Peyer's patch (tissue), 4 donors: ENCODE measurements at regions not wholly inside any gene's neighbourhood (a gene's known extent, or its start where the extent isn't known, plus 50 kb on each side); places are given as distances from the start of the nearest gene placed in this dataset.

Experiments
- DNase-seq, 3 donors: peaks; one replicate each; pipeline ENCODE4 v3.0.0-alpha.2; 2017 to 2019
- H3K27ac ChIP-seq, 4 donors: fragments of 200-600 bp; sonication (generic); one replicate each; pipeline ENCODE4 v1.5.1; 2016 to 2019
- H3K27me3 ChIP-seq, 2 donors: fragments of 200-600 bp; sonication (generic); one replicate each; pipeline ENCODE4 v1.5.1; 2019
- H3K36me3 ChIP-seq, 3 donors: fragments of 200-600 bp; sonication (generic); one replicate each; pipeline ENCODE4 v1.5.1; 2016 to 2019
- H3K4me1 ChIP-seq, 4 donors: fragments of 200-600 bp; sonication (generic); one replicate each; pipeline ENCODE4 v1.5.1; 2016 to 2019
- H3K4me3 ChIP-seq, 4 donors: fragments of 200-600 bp; sonication (generic); 1 replicate in 3 of 4; 2 replicates in 1 of 4; pipeline ENCODE4 v1.5.1; 2016 to 2019; ENCODE audit warnings: mild to moderate bottlenecking in 1 of 4
- H3K9me3 ChIP-seq, 4 donors: fragments of 200-600 bp; sonication (generic); one replicate each; pipeline ENCODE4 v1.5.1; 2016 to 2019; ENCODE audit warnings: mild to moderate bottlenecking in 1 of 4
- POLR2A ChIP-seq, 2 donors: fragments of 450-650 bp; IDR thresholded peaks; one replicate each; pipeline ENCODE4 v1.5.1; 2017; ENCODE audit warnings: antibody characterized with exemption in 2 of 2, mild to moderate bottlenecking in 2 of 2, moderate library complexity in 2 of 2
- TF ChIP-seq, protein P1 (sequence below), 6 experiments: fragments of 450-650 bp in 4 of 6; fragments of 200-600 bp in 2 of 6; sonication (generic) in 1 of 6; IDR thresholded peaks; one replicate each; pipeline ENCODE4 v1.5.1; 2017 to 2019; ENCODE audit warnings: antibody characterized with exemption in 6 of 6, mild to moderate bottlenecking in 3 of 6, moderate library complexity in 1 of 6

DNA sequence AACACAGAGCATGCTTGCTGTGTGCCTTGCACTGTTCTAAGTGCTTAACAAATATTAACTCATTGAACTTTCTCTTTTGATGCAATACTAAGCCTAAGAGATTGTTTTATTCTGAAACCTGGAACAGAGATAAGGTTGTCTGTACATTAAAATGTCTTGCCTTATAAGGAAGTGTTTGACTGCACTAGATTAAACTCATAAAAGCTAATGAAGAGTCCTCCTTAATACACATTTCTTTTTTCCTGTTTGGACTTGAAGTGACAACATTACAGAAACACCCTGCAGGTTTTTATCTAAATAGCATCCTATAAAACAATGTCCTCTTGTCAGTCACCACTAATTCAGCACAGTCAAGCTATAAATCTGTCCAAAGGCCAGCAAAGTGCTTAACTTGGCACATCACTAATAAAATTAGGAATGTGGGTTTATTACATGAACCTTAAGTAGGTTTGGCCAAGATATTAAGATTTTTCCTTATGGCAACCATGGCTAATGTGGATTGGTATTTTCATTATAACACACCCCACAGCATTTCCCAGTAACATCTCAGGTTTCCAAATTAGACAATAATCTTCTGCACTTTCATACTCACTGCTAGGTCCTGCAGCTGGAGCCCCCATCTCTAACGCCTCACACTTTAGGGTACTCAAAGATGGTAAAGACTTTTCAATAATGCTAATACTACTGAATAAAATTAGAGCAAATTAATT is 389.7 kb downstream of the LMO4 start:
- H3K27me3 ChIP-seq = no peaks in the 10 kb centered on the region
- H3K9me3 ChIP-seq = no peaks in the 10 kb centered on the region
- TF ChIP-seq POLR2A (IDR thresholded peaks at IDR 0.05) = no peak
- TF ChIP-seq, protein P1, sequence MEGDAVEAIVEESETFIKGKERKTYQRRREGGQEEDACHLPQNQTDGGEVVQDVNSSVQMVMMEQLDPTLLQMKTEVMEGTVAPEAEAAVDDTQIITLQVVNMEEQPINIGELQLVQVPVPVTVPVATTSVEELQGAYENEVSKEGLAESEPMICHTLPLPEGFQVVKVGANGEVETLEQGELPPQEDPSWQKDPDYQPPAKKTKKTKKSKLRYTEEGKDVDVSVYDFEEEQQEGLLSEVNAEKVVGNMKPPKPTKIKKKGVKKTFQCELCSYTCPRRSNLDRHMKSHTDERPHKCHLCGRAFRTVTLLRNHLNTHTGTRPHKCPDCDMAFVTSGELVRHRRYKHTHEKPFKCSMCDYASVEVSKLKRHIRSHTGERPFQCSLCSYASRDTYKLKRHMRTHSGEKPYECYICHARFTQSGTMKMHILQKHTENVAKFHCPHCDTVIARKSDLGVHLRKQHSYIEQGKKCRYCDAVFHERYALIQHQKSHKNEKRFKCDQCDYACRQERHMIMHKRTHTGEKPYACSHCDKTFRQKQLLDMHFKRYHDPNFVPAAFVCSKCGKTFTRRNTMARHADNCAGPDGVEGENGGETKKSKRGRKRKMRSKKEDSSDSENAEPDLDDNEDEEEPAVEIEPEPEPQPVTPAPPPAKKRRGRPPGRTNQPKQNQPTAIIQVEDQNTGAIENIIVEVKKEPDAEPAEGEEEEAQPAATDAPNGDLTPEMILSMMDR (IDR thresholded peaks at IDR 0.05) = peak in 3 of 6 experiments; percentile 56 to 59 (median 57)
- DNase-seq = no peak
- H3K36me3 ChIP-seq = no peaks in the 10 kb centered on the region
- no peak overlapping the region for H3K4me3 ChIP-seq
- peaks cover 0 to 16% (median 0%) of the 10 kb centered on the region in 4 donors for H3K4me1 ChIP-seq
- peak overlapping the region in 1 of 4 donors; percentile 74 for H3K27ac ChIP-seq

DNA sequence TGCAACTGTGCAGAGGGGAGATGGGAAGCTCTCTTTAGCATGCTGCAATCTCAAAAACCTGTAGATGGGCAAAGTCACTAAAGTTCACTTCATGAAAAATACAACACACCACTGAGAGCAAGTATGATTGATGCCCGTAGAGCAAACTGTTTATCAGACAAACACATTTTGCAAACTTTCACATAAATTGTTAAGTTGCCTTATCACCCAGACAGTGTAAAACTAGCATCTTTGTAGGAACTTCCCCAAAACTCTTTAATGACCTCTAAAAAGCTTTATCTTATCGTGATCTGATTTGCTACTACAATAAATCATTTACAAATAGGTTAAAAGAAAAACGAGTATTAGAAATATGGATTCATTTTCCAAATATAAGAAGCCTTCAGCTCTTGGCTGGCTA is 391.0 kb downstream of the LMO4 start:
- TF ChIP-seq, protein P1 (IDR thresholded peaks at IDR 0.05) = no peak
- no peak for TF ChIP-seq POLR2A (IDR thresholded peaks at IDR 0.05)
- H3K36me3 ChIP-seq = no peaks in the 10 kb centered on the region
- no peak for DNase-seq
- no peaks in the 10 kb centered on the region for H3K27me3 ChIP-seq
- no peak overlapping the region for H3K4me3 ChIP-seq
- peaks cover 0 to 16% (median 0%) of the 10 kb centered on the region in 4 donors for H3K4me1 ChIP-seq
- H3K9me3 ChIP-seq = no peaks in the 10 kb centered on the region
- no peak overlapping the region for H3K27ac ChIP-seq

DNA sequence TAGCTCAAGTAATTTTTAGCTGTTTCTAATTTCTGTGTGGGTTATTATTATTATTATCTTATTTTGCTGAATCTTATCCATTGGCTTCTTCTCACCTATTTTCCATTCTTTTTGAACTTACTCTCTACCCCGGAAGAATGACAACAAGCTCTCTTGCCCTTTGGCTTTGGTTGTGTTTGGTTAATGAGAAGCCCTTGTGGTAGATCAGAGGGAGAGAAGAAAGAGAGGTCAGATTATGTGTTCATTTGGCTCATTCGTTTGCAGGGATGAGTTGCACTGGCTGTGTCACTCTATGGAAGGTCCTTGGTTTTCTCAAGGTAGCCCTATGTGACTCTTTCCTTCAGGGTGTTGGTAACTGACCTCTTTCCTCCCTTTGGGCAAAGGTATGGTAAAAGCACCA is 391.9 kb downstream of the LMO4 start:
- H3K36me3 ChIP-seq = no peaks in the 10 kb centered on the region
- DNase-seq = no peak
- no peak overlapping the region for H3K4me3 ChIP-seq

DNA sequence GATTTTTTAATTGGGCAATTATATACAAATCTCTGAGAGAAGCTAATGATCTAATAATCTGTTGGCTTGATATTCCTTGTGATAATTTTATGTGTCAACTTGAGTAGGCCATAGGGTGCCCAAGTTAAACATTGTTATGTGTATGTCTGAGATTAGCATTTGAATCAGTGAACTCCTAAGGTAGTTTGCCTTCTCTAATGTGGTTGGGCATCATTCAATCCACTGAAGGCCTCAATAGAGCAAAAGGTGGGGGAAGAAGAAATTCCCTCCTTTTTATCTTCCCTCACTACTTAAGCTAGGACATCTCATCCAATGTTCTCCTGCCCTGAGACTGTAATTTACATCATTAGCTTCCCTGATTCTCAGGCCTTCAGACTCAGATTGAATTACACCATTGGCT is 394.5 kb downstream of the LMO4 start:
- DNase-seq = no peak
- Histone ChIP-seq H3K9me3 (no peaks in the 10 kb centered on the region), H3K4me3 (no peak overlapping the region), H3K36me3 (no peaks in the 10 kb centered on the region), H3K27ac (no peak overlapping the region), H3K4me1 (peaks cover 0 to 12% (median 0%) of the 10 kb centered on the region in 4 donors), H3K27me3 (no peaks in the 10 kb centered on the region)
- TF ChIP-seq, protein P1 (IDR thresholded peaks at IDR 0.05) = no peak
- no peak for TF ChIP-seq POLR2A (IDR thresholded peaks at IDR 0.05)

More for the DNA sequence above, 391.9 kb downstream of the LMO4 start:
- TF ChIP-seq, protein P1 (IDR thresholded peaks at IDR 0.05) = peak in 2 of 6 experiments; percentile 9 to 10
- no peak for TF ChIP-seq POLR2A (IDR thresholded peaks at IDR 0.05)
- H3K27me3 ChIP-seq = no peaks in the 10 kb centered on the region
- H3K9me3 ChIP-seq = no peaks in the 10 kb centered on the region
- no peak overlapping the region for H3K27ac ChIP-seq
- peaks cover 0 to 16% (median 0%) of the 10 kb centered on the region in 4 donors for H3K4me1 ChIP-seq

DNA sequence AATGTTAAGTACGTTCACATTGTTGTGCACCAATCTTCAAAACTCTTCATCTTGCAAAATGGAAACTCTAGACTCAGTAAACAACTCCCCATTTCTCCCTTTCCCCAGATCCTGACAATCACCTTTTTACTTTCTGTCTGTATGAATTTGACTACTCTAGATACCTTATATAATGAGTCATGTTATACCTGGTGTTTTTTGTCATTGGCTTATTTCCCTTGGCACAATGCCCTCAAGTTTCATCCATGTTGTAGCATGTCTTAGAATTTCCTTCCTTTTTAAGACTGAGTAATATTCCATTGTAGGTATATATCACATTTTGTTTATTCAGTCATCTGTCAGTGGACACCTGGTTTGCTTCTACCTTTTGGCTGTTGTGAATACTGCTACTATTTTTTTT is 399.5 kb downstream of the LMO4 start:
- Histone ChIP-seq H3K9me3 (no peaks in the 10 kb centered on the region), H3K4me3 (no peak overlapping the region), H3K27ac (no peak overlapping the region), H3K4me1 (no peaks in the 10 kb centered on the region), H3K27me3 (no peaks in the 10 kb centered on the region), H3K36me3 (no peaks in the 10 kb centered on the region)
- no peak for TF ChIP-seq POLR2A (IDR thresholded peaks at IDR 0.05)
- TF ChIP-seq, protein P1 (IDR thresholded peaks at IDR 0.05) = no peak
- no peak for DNase-seq
